ENCODE measurements at regions not wholly inside any gene's neighbourhood (a gene's known extent, or its start where the extent isn't known, plus 50 kb on each side); places are given as distances from the start of the nearest gene placed in this dataset.

GRCh38 chr3:72437661-72438406 lies 410.4 kb downstream of the SHQ1 start:
- H3K4me2 ChIP-seq: no peak overlapping the region
- ATAC-seq (no peak), DNase-seq (ENCODE audit: low spot score) (no peak)
- H4K20me1 ChIP-seq (replicated peaks; ENCODE audit: insufficient read depth): peaks cover 88% of the 10 kb centered on the region
- no peak overlapping the region for H3K27ac ChIP-seq (ENCODE audit: low read depth)
- H3K4me3 ChIP-seq: no peak overlapping the region
- Mint-ChIP-seq H3K27ac (no peak overlapping the region), H3K27me3 (ENCODE audit: insufficient read depth, low read depth, poor library complexity) (no peaks in the 10 kb centered on the region), H3K4me1 (peaks cover 41% of the 10 kb centered on the region), H3K9me3 (no peaks in the 10 kb centered on the region), H3K36me3 (ENCODE audit: low read depth) (peaks cover 18% of the 10 kb centered on the region; the same call in 2 of the 3 replicates), H3K4me3 (no peak overlapping the region)
- H2AFZ ChIP-seq: no peak overlapping the region
- no peaks in the 10 kb centered on the region for H3F3A ChIP-seq (replicated peaks; ENCODE audit: low read depth)
- peaks cover 34% of the 10 kb centered on the region for H3K4me1 ChIP-seq (ENCODE audit: insufficient read depth)
- TF ChIP-seq NANOG (IDR thresholded peaks at IDR 0.05; ENCODE audit: borderline replicate concordance) (no peak), EZH2 (IDR thresholded peaks at IDR 0.05; ENCODE audit: low read depth, unreplicated experiment) (no peak)
- peaks cover 100% of the 10 kb centered on the region for H3K79me2 ChIP-seq (replicated peaks; ENCODE audit: insufficient read depth)
- no peaks in the 10 kb centered on the region for H3K27me3 ChIP-seq (ENCODE audit: insufficient read depth)
- H3K36me3 ChIP-seq (ENCODE audit: insufficient read depth): no peaks in the 10 kb centered on the region
- H3K9me2 ChIP-seq (ENCODE audit: insufficient read depth): no peaks in the 10 kb centered on the region

- Histone ChIP-seq H3K4me3 (no peak overlapping the region), H4K20me1 (replicated peaks; ENCODE audit: insufficient read depth) (peaks cover 90% of the 10 kb centered on the region), H3K9me2 (ENCODE audit: insufficient read depth) (no peaks in the 10 kb centered on the region), H3K4me2 (no peak overlapping the region), H3K27ac (ENCODE audit: low read depth) (no peak overlapping the region), H3K4me1 (ENCODE audit: insufficient read depth) (peaks cover 29% of the 10 kb centered on the region; the same call in 1 of the 2 replicates), H3K27me3 (ENCODE audit: insufficient read depth) (no peaks in the 10 kb centered on the region), H3F3A (replicated peaks; ENCODE audit: low read depth) (no peaks in the 10 kb centered on the region), H3K79me2 (replicated peaks; ENCODE audit: insufficient read depth) (peaks cover 100% of the 10 kb centered on the region), H2AFZ (no peak overlapping the region), H3K36me3 (ENCODE audit: insufficient read depth) (no peaks in the 10 kb centered on the region)
- no peak overlapping the region for H3K27ac Mint-ChIP-seq
- H3K36me3 Mint-ChIP-seq (ENCODE audit: low read depth): peaks cover 18% of the 10 kb centered on the region; the same call in 2 of the 3 replicates
- no peak for ATAC-seq
- no peak for TF ChIP-seq JUNB (IDR thresholded peaks at IDR 0.05; ENCODE audit: unreplicated experiment)
- no peak for TF ChIP-seq ZNF331 (CRISPR knock-in tag; IDR thresholded peaks at IDR 0.05; ENCODE audit: low read depth)
- no peak for TF ChIP-seq REST (IDR thresholded peaks at IDR 0.05; ENCODE audit: unreplicated experiment)
- no peak for TF ChIP-seq STAT1 (IDR thresholded peaks at IDR 0.05; ENCODE audit: unreplicated experiment)
- TF ChIP-seq CREB1 (CRISPR knock-in tag; IDR thresholded peaks at IDR 0.05; ENCODE audit: low read depth): no peak
- TF ChIP-seq NANOG (IDR thresholded peaks at IDR 0.05; ENCODE audit: borderline replicate concordance): no peak
- TF ChIP-seq ZNF114 (CRISPR knock-in tag; IDR thresholded peaks at IDR 0.05): no peak
- no peak for TF ChIP-seq EZH2phosphoT487 (IDR thresholded peaks at IDR 0.05; ENCODE audit: unreplicated experiment)
- no peak for TF ChIP-seq ETS1 (IDR thresholded peaks at IDR 0.05)
- TF ChIP-seq CTCF (conservative IDR thresholded peaks at IDR 0.05; ENCODE audit: low read depth in 2 of 2): no peak
- no peak for TF ChIP-seq POLR2AphosphoS5 (IDR thresholded peaks at IDR 0.05; ENCODE audit: low read depth)
- TF ChIP-seq EZH2 (IDR thresholded peaks at IDR 0.05; ENCODE audit: low read depth, unreplicated experiment): no peak
- H3K4me1 Mint-ChIP-seq: peaks cover 38% of the 10 kb centered on the region
- DNase-seq (ENCODE audit: low spot score): no peak
- no peaks in the 10 kb centered on the region for H3K27me3 Mint-ChIP-seq (ENCODE audit: insufficient read depth, low read depth, poor library complexity)
- no peak overlapping the region for H3K4me3 Mint-ChIP-seq
- no peaks in the 10 kb centered on the region for H3K9me3 Mint-ChIP-seq
Observed at GRCh38 chr3:72436863-72437592, 411.2 kb downstream of the SHQ1 start.
